AG20443 (cell line): ENCODE measurements at regions not wholly inside any gene's neighbourhood (a gene's known extent, or its start where the extent isn't known, plus 50 kb on each side); places are given as distances from the start of the nearest gene placed in this dataset.

Experiments used
- DNase-seq: peaks from one replicate; pipeline ENCODE4 v3.0.0; 2012; ENCODE audit warnings: low spot score, mixed read lengths

DNA sequence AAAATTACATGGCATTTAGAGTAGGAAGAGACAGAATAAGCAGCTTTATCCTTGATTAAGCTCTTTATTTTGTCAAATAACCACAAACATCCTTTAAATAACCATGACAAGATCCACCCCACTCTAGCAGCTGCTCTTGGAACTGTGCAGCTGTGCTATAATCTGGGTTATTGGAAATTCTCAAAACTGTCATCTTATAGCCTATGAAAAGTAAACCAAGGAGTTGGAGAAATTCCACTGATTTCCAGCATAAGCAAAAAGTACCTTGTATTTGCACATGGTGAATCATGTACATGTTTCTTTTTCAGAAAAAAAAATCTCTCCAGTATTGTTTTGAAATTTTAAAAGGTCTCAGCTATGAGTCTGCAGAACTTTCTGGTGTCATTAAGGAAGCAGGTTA lies 88.8 kb upstream of the ABI3BP start:
- DNase-seq, result no peak

DNA sequence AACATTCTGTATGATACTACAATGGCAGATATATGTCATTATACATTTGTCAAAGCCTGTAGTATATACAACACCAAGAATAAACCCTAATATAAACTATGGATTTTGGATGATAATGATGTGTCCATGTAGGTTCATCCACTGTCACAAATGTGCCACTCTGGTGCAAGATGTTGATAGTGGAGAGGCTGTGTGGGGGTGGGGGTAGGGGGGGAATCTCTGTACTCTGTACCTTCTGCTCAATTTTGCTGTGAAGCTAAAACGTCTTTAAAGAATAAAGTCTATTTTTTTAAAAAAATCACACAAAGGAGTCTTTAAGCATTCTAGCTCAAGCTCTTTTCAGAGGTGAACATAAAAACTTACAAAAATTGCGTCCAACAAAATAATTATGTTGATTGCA lies 88.2 kb upstream of the ABI3BP start:
- DNase-seq, result no peak

DNA sequence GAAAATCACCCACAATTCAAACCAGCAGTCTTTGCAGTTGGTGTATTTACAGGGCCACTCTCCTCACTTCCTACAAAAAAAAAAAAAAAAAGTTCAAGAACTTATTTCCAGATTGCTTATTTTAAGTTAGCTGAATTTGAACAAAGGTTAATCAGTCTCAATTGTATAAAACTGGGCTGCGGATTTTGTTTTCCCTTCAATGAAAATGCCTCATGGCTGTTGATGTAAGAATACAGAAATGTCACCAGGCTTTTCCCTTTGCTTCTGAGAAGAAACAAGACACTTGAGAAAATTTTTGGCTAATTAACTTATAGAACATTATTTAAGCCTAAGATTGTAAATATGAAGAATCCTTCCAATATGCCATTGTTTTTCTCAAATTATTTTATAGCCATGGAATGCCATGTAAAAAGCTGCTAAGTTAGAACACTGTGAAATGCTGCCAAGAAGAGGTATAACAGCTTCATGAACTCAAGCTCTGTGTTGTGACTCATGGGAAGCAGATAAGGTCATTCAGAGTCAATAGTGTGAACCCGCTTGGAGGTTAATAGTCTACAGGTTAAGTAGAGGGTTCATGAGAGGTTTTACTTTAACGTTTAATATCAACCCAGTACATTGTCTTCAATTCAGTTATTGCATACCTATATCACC lies 84.3 kb upstream of the ABI3BP start:
- DNase-seq, result no peak

GRCh38 chr3:101074518-101074917 lies 81.3 kb upstream of the ABI3BP start:
- no peak for DNase-seq

DNA sequence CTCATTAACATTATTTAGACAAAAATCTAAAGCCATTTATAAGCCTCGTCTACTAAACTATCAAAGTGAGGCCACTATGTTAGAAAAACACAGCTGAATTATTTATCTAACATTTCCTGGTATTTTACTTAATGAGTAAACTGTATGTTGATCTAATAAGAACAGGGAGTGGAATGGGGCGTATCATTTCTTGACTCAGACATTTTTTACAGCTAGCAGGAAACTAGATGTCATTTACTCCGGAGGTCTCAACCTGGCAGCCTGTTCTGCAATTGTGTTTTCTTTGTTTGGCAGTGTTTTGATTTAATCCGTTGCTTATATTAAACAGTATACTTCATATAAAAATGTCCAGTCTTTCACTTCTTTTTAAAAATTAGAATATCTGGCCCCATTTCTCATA lies 79.1 kb upstream of the ABI3BP start:
- DNase-seq, result no peak

DNA sequence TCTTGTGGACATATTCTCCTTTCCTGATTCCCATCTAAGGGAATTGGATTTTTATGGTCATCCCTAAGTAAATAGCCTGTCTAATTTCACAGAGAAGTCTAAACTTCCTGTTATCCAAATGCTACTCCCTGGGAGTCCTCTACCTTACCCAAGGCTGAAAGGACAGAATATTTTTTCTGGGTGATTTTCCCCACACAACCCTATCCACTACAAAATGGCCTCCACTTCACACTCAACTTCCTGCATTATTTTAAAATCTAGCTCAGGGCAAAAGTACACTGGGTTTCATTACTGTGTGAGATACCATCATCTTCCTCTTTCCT lies 77.5 kb upstream of the ABI3BP start:
- DNase-seq, result no peak

DNA sequence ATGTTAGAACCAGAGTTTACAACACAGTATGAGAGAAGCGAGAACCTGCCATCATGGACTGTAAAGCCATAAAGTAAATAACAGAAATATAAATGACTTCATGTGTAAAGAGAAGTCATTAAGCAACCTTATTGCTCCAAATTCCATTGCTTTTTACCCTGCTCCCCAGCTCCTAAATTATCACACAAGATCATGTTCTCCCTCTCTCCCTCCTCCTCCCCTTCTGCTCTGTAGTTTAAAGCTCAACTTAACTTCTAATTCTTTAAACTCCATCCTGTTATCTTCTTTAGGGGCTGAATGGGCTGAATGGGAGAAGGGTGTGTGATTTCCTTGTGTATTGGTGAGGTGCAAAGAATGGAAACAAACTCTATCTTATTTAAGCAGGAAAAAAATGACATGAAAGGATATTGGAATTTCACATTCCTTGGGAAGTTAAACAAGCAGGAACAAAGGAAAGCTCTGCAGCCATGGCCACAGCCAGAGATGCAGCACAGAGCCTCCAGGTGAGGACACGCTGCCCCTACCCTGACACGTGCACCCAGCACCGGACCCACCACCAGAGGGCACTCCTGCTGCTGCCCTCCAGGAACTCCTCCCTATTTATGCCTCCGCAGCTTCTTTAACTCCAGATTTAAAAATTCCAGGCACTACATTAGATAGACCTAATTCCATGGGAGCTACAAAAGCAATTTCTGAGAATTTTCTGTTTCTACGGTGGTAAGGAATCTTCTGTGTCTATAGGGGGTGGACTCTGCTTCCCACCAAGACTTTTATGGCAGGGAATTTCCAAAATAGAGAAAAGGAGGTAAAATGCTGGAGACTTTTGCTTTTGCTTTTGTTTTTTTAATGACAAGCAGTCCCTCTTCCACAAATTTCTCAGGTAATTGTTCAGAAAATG lies 76.9 kb upstream of the ABI3BP start:
- DNase-seq, result peak; percentile 24

DNA sequence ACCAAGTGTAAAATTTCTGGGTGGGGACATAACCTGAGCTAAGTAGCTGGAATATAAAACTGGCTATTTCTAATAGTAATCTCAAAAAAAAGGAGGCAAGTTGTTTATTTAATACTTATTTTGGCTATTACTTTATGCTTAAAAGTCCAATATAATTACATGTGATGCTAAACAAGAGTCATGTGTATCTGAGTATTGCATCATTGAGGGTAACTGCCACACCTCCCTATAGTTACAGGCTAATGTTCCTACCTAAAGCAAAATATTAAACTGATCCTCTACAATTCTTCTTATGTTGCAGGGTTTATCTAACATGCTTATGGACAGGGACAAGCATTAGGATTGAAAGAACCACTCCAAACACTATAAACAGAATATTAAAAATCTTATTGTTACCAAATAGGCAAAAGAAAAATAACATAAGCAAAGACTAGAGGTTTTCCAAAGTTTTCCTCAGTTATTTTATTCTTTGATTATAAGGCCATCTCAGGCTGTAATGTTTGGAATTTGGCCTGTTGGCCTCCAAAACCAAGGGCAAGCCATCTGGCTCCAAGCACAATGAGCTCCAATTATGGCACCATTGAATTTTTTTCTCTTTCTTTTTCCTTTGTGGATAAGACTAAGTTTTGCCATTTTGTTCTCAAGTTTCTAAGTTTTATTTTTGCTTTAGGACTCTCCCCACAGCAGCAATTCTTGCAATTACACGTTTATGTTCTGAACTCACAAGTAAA lies 75.8 kb upstream of the ABI3BP start:
- DNase-seq, result no peak

DNA sequence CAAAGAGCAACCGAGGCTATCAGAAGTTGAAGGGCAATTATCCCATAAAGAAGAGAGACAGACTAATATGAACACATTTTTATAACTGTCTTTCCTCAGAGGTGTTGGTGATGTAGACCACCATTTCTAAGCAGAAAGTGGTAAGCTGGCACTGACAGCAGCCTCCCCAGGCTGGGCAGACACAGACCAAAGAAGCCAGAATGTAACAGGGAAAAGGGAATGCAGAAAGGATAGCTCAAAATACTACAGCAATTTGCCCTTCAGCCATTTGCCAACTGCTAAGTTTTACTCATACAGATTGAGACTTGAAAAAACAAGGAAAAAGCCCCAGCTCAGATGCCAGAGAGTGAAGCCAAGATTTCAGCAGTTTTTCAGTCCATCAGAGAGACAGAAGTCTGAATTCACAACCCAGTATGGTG lies 73.5 kb upstream of the ABI3BP start:
- DNase-seq, result peak; percentile 35

DNA sequence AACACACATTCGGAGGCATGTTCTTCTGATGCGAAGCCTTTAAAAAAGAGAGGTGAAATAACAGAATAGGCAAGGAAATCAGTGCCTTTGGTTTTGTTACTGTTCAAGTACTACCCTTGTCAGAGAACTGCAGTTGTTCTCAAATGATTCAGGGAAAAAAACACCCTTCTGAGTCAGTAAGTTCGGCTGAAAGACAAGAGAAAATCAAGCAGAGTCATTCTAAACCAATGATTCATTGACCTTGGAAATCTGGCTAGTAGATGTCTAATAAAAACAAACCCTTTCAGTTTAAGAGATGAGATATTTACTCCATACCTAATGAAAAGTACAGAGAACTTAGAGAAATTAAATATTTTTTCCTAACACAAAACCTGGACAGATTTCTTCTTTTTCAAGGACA lies 72.7 kb upstream of the ABI3BP start:
- DNase-seq, result peak; percentile 66

- no peak for DNase-seq
These were observed 70.2 kb upstream of the ABI3BP start for GRCh38 chr3:101063401-101063800.

- no peak for DNase-seq
These were observed 68.1 kb upstream of the ABI3BP start for GRCh38 chr3:101061312-101061711.

DNA sequence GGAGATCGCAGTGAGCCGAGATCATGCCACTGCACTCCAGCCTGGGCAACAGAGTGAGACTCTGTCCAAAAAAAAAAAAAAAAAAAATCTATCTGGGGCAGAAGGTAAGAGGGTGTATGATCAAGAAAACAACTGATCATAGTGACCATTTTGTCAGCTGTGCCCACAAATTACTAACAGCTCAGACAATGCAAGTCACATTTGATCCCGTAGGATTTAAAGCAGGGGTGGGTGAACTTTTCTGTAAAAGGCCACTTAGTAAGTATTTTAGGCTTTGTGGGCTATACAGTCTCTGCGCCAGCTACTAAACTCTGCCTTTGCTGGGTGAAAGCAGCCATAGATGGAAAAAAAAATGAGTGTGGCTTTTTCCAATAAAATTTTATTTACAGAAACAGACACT lies 57.6 kb upstream of the ABI3BP start:
- no peak for DNase-seq

GRCh38 chr3:101050046-101050445 lies 56.8 kb upstream of the ABI3BP start:
- no peak for DNase-seq

- DNase-seq, result no peak
These were observed 56.3 kb upstream of the ABI3BP start for GRCh38 chr3:101049532-101049931.

DNA sequence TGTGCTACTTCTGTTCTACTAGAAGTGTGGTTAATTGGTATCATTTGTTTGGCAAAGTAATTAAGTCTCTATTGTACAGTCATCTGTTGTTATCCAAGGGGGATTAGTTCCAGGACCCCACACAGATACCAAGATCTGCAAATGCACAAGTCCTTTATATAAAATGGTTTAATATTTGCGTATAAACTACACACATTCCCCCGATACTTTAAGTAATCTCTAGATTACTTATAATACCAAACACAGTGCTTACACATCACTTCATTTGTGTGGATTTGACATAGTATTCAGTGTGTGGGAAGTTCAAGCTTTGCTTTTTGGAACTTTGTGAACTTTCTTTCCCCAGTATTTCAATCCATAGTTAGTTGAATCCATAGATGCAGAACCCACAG lies 50.5 kb upstream of the ABI3BP start:
- DNase-seq, result no peak

- peak; percentile 16 for DNase-seq
These were observed 49.9 kb upstream of the ABI3BP start for GRCh38 chr3:101042996-101043686.
